ENCODE measurements at regions not wholly inside any gene's neighbourhood (a gene's known extent, or its start where the extent isn't known, plus 50 kb on each side); places are given as distances from the start of the nearest gene placed in this dataset.
"Not testable (repeated sequence)": the region's sequence is repeated elsewhere in the genome, so short reads cannot be mapped to it uniquely, and the experiment has no call there.

GRCh38 chrX:46298821-46299220 is 246.4 kb downstream of the ZNF674 start:
- no peak for DNase-seq

GRCh38 chrX:46295963-46296362 is 249.3 kb downstream of the ZNF674 start:
- no peak for DNase-seq

- DNase-seq: no peak
These were observed 251.0 kb downstream of the ZNF674 start for GRCh38 chrX:46294234-46294633.

- no peak for DNase-seq
These were observed 265.3 kb downstream of the ZNF674 start for GRCh38 chrX:46279925-46280313.

- no peak for DNase-seq
These were observed 265.9 kb downstream of the ZNF674 start for GRCh38 chrX:46279214-46279924.

- DNase-seq: no peak
These were observed 266.6 kb downstream of the ZNF674 start for GRCh38 chrX:46278572-46278971.

- no peak for DNase-seq
These were observed 276.8 kb downstream of the ZNF674 start for GRCh38 chrX:46268412-46268811.

- no peak for DNase-seq
These were observed 281.7 kb downstream of the ZNF674 start for GRCh38 chrX:46263494-46263893.

- no peak for DNase-seq
These were observed 282.9 kb downstream of the ZNF674 start for GRCh38 chrX:46262304-46262703.

GRCh38 chrX:46260499-46260898 is 284.7 kb downstream of the ZNF674 start:
- DNase-seq: no peak

GRCh38 chrX:46258356-46258755 is 286.9 kb downstream of the ZNF674 start:
- no peak for DNase-seq

GRCh38 chrX:46257451-46257879 is 287.8 kb downstream of the ZNF674 start:
- no peak for DNase-seq

GRCh38 chrX:46256875-46257274 is 288.3 kb downstream of the ZNF674 start:
- DNase-seq: no peak

- DNase-seq: no peak
These were observed 290.2 kb downstream of the ZNF674 start for GRCh38 chrX:46255046-46255445.

- DNase-seq: no peak
These were observed 290.6 kb downstream of the ZNF674 start for GRCh38 chrX:46254641-46255040.

GRCh38 chrX:46251755-46252154 is 293.5 kb downstream of the ZNF674 start:
- no peak for DNase-seq

GRCh38 chrX:46250151-46250550 is 295.1 kb downstream of the ZNF674 start:
- DNase-seq: no peak

GRCh38 chrX:46247456-46247855 is 297.8 kb downstream of the ZNF674 start:
- DNase-seq: no peak

- no peak for DNase-seq
These were observed 300.8 kb downstream of the ZNF674 start for GRCh38 chrX:46244451-46244850.

- no peak for DNase-seq
These were observed 308.8 kb downstream of the ZNF674 start for GRCh38 chrX:46236411-46236810.

- no peak for DNase-seq
These were observed 309.4 kb downstream of the ZNF674 start for GRCh38 chrX:46235778-46236177.

- DNase-seq: no peak
These were observed 310.4 kb downstream of the ZNF674 start for GRCh38 chrX:46234775-46235174.

GRCh38 chrX:46228389-46228788 is 316.8 kb downstream of the ZNF674 start:
- DNase-seq: no peak

GRCh38 chrX:46226422-46226821 is 318.8 kb downstream of the ZNF674 start:
- no peak for DNase-seq

- DNase-seq: not testable (repeated sequence)
These were observed 321.7 kb downstream of the ZNF674 start for GRCh38 chrX:46223499-46223898.
